ENCODE measurements at regions not wholly inside any gene's neighbourhood (a gene's known extent, or its start where the extent isn't known, plus 50 kb on each side); places are given as distances from the start of the nearest gene placed in this dataset.
"Not testable (repeated sequence)": the region's sequence is repeated elsewhere in the genome, so short reads cannot be mapped to it uniquely, and the experiment has no call there.

DNA sequence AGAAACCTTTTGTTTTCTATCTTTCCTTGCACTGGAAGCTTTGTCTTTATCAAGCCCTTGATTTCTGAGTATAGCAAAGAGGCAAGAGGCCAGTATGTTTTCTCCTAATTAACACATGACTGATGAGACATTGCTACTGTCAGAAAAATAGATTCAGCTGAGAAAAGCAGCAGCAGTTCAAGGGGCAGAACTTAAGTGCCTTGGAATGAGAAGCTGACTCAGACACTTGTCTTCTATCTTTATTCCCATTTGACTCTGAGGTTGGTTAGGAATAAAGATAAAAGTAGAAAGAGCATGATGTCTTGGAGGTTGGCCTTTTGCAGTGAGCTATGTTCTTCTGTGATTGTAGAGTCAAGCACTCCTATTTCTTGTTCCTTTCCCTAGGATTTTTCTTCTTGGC lies 79.1 kb upstream of the MAN1A1 start:
- DNase-seq, result no peak

DNA sequence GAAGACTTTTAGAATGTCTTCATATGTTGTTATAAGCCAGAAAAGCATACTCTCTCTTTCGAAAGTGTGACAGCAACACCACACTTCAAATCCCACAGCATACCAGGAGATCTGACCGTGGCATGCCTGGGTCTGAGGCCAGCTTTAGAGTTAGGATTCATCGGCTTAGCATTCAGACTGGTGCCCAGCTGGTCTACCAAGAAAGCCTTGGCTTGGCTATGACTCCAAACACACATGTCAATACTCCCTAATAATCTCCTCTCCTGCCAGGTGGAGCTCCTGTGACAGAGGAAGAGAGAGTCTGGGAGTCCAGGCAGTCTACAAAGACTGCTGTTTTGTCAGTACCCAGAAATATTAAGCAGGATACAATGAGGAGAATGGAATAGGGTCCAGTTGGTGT lies 77.1 kb upstream of the MAN1A1 start:
- no peak for DNase-seq

DNA sequence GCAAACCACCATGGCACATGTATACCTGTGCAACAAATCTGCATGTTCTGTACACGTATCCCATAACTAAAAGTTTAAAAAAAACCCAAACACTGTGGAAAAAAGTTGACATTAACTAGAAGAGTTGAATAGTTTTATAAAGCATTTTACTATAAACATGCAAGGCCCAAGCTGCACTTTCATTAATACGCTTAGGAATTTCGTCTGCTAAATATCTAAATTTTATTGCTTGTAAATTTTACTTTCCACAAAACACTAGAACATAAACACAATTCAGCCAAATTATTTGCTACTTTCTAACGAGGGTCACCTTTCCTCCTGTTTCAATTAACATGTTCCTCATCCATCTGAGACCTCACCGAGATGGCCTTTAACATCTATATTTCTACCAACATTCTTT lies 74.4 kb upstream of the MAN1A1 start:
- no peak for DNase-seq

DNA sequence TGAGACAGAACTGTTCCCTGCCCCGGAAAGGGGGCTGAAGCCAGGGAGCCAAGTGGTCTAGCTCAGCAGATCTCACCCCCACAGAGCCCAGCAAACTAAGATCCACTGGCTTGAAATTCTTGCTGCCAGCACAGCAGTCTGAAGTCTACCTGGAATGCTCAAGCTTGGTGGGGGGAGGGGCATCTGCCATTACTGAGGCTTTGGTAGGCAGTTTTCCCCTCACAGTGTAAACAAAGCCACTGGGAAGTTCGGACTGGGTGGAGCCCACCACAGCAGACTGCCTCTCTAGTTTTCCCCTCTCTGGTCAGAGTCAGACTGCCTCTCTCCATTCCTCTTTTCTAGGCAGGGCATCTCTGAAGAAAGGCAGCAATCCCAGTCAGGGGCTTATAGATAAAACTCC lies 68.5 kb upstream of the MAN1A1 start:
- not testable (repeated sequence) for DNase-seq

DNA sequence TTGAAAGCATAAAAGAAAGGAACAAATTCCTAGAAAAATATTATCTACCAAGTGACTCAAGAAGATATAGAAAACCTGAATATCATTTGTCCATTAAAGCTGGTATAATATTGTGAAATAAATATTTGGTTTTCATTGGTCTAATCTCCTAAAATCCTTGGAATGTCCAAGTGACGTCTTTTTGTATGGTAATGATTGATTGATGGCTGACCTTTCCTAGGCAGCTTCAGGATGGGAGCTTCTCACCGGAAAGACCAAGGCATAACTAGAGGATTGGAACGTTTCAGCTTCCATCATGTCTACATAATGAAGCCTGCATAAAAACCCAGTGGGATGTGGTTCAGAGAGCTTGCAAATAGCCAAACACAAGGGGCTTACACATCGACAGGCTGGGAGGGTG lies 57.6 kb upstream of the MAN1A1 start:
- DNase-seq, result no peak

DNA sequence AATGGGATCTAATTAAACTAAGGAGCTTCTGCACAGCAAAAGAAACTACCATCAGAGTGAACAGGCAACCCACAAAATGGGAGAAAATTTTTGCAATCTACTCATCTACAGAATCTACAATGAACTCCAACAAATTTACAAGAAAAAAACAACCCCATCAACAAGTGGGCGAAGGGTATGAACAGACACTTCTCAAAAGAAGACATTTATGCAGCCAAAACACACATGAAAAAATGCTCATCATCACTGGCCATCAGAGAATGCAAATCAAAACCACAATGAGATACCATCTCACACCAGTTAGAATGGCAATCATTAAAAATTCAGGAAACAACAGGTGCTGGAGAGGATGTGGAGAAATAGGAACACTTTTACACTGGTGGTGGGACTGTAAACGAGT lies 55.6 kb upstream of the MAN1A1 start:
- DNase-seq, result not testable (repeated sequence)
